ENCODE measurements at regions not wholly inside any gene's neighbourhood (a gene's known extent, or its start where the extent isn't known, plus 50 kb on each side); places are given as distances from the start of the nearest gene placed in this dataset.
A peak's percentile ranks its signal among the peaks of the same experiment; 100 is the strongest.

DNA sequence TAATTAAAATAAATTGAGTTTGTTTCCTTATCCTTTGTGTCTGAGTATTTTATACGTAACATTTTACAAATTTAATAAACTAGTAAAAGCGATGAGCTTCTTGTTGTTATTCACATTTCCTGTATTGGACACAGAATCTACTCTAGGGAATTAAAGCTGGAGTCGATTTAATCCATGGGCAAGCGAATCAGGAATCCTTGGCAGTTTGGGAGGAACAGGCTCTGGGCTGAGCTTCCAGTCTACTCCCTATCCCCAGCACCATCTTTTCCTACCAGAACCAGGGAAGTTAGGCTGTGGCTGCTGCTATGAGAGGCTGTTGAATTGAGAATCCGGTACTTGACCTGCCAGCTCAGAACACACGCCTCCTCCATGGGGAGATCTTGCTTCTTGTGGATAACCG, 437.3 kb upstream of the TPM1 start:
- DNase-seq (ENCODE audit: low read depth, low spot score): no peak
- Histone ChIP-seq H3K27me3 (ENCODE audit: control insufficient read depth, insufficient read depth, low read length) (no peaks in the 10 kb centered on the region), H3K27ac (ENCODE audit: low read depth, low read length) (no peak overlapping the region), H3K4me3 (ENCODE audit: low read depth, low read length) (no peak overlapping the region), H3K9me3 (ENCODE audit: control insufficient read depth, insufficient read depth, low read length) (peaks cover 6% of the 10 kb centered on the region; the same call in 1 of the 2 replicates)
- CTCF ChIA-PET: interaction anchor here (0.6 to 1.6 kb wide), 2 partner anchors 82 to 370 kb away, joined by 3 to 4 read pairs; no protein-coding TSS in a partner anchor
- POLR2A ChIA-PET: interaction anchor here (0.6 kb wide), 1 partner anchor 352 kb away, joined by 3 read pairs; no protein-coding TSS in a partner anchor
- no peak for TF ChIP-seq CTCF (IDR thresholded peaks at IDR 0.05; ENCODE audit: low read depth, low read length)

DNA sequence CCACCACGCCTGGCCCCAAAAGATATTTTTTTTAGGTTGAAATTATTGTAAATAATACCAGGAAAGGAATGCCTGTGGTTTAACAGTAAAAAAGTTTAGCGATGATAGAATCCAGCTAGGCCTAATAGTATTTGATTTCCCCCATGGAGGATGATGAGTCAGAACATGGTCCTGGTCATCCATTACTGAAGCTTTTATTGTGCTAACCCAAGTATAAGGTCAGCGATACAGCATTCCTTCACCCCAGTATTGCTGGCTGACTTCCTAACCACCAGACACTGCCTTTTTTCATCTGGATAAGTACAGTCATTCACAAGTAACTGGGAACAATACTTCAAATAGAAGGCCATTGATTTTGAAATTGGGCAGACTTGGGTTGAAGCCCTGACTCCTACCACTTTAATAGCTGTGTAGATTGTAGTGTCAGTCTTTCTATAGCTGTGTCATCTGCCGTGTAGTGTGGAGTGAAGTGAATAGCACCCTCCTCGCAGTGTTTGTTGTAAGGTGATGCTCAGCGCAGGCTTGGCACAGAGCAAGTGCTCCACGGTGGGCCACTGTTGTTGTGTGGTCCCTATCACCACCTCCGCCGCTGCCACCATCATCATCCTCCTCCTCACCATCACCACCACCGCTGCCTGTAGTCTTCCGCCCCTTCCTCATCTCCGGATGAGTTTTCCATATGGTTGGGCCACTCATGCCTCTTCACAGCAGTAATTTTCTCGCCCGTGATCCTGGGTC, 436.0 kb upstream of the TPM1 start:
- DNase-seq (ENCODE audit: low read depth, low spot score): peak; percentile 98
- H3K27ac ChIP-seq (ENCODE audit: low read depth, low read length): peak overlapping the region; percentile 58
- no peak overlapping the region for H3K4me3 ChIP-seq (ENCODE audit: low read depth, low read length)
- CTCF ChIA-PET: interaction anchor here (1.4 kb wide), 1 partner anchor 136 kb away, joined by 4 read pairs; no protein-coding TSS in a partner anchor
- POLR2A ChIA-PET: interaction anchor here (1.0 to 2.4 kb wide), 2 partner anchors 12 to 37 kb away, joined by 5 to 30 read pairs; no protein-coding TSS in a partner anchor
- H3K27me3 ChIP-seq (ENCODE audit: control insufficient read depth, insufficient read depth, low read length): no peaks in the 10 kb centered on the region
- TF ChIP-seq CTCF (IDR thresholded peaks at IDR 0.05; ENCODE audit: low read depth, low read length): no peak
- peaks cover 6% of the 10 kb centered on the region; the same call in 1 of the 2 replicates for H3K9me3 ChIP-seq (ENCODE audit: control insufficient read depth, insufficient read depth, low read length)

- POLR2A ChIA-PET: interaction anchor here (2.4 kb wide), 1 partner anchor 11 kb away, joined by 30 read pairs; no protein-coding TSS in a partner anchor
These were observed 435.5 kb upstream of the TPM1 start for GRCh38 chr15:62607114-62607462.

GRCh38 chr15:62607643-62608042, 434.9 kb upstream of the TPM1 start:
- Histone ChIP-seq H3K9me3 (ENCODE audit: control insufficient read depth, insufficient read depth, low read length) (peaks cover 6% of the 10 kb centered on the region; the same call in 1 of the 2 replicates), H3K4me3 (ENCODE audit: low read depth, low read length) (no peak overlapping the region), H3K27me3 (ENCODE audit: control insufficient read depth, insufficient read depth, low read length) (no peaks in the 10 kb centered on the region), H3K27ac (ENCODE audit: low read depth, low read length) (no peak overlapping the region)
- POLR2A ChIA-PET: interaction anchor here (0.6 to 2.4 kb wide), 3 partner anchors 11 to 159 kb away, joined by 3 to 30 read pairs (median 4); no protein-coding TSS in a partner anchor
- DNase-seq (ENCODE audit: low read depth, low spot score): peak; percentile 23
- CTCF ChIA-PET: interaction anchor here (0.6 to 1.4 kb wide), 2 partner anchors 135 to 301 kb away, joined by 3 to 4 read pairs; no protein-coding TSS in a partner anchor
- no peak for TF ChIP-seq CTCF (IDR thresholded peaks at IDR 0.05; ENCODE audit: low read depth, low read length)

More at GRCh38 chr15:62607114-62607462, 435.5 kb upstream of the TPM1 start:
- CTCF ChIA-PET: interaction anchor here (0.6 to 1.4 kb wide), 2 partner anchors 136 to 300 kb away, joined by 3 to 4 read pairs; no protein-coding TSS in a partner anchor
- no peaks in the 10 kb centered on the region for H3K27me3 ChIP-seq (ENCODE audit: control insufficient read depth, insufficient read depth, low read length)
- no peak overlapping the region for H3K4me3 ChIP-seq (ENCODE audit: low read depth, low read length)
- peaks cover 6% of the 10 kb centered on the region; the same call in 1 of the 2 replicates for H3K9me3 ChIP-seq (ENCODE audit: control insufficient read depth, insufficient read depth, low read length)
- no peak for TF ChIP-seq CTCF (IDR thresholded peaks at IDR 0.05; ENCODE audit: low read depth, low read length)
- DNase-seq (ENCODE audit: low read depth, low spot score): no peak
- no peak overlapping the region for H3K27ac ChIP-seq (ENCODE audit: low read depth, low read length)

GRCh38 chr15:62608369-62608768, 434.2 kb upstream of the TPM1 start:
- TF ChIP-seq CTCF (IDR thresholded peaks at IDR 0.05; ENCODE audit: low read depth, low read length): no peak
- no peak for DNase-seq (ENCODE audit: low read depth, low spot score)
- H3K9me3 ChIP-seq (ENCODE audit: control insufficient read depth, insufficient read depth, low read length): peaks cover 6% of the 10 kb centered on the region; the same call in 1 of the 2 replicates
- no peaks in the 10 kb centered on the region for H3K27me3 ChIP-seq (ENCODE audit: control insufficient read depth, insufficient read depth, low read length)
- ChIA-PET CTCF (interaction anchor here (1.4 kb wide), 1 partner anchor 134 kb away, joined by 4 read pairs; no protein-coding TSS in a partner anchor), POLR2A (interaction anchor here (0.6 to 2.4 kb wide), 3 partner anchors 10 to 160 kb away, joined by 3 to 30 read pairs (median 4); no protein-coding TSS in a partner anchor)
- no peak overlapping the region for H3K27ac ChIP-seq (ENCODE audit: low read depth, low read length)
- no peak overlapping the region for H3K4me3 ChIP-seq (ENCODE audit: low read depth, low read length)

Measured in AG04450 (cell line).